HepG2 (cell line): ENCODE measurements at regions not wholly inside any gene's neighbourhood (a gene's known extent, or its start where the extent isn't known, plus 50 kb on each side); places are given as distances from the start of the nearest gene placed in this dataset.

Experiments used
- ATM ChIP-seq: fragments of 450-650 bp; IDR thresholded peaks from 2 replicates; pipeline ENCODE4 v1.7.1; 2017; ENCODE audit warnings: mild to moderate bottlenecking, borderline replicate concordance
- DDIT3 ChIP-seq: sonication (generic); formaldehyde crosslinking; IDR thresholded peaks from 2 replicates; pipeline ENCODE4 v1.4.0; 2020; ENCODE audit warnings: mild to moderate bottlenecking, missing genetic modification reagents
- FOSL1 ChIP-seq: sonication (generic); formaldehyde crosslinking; IDR thresholded peaks from 2 replicates; pipeline ENCODE4 v1.9.0; 2021; ENCODE audit warnings: missing genetic modification reagents, borderline replicate concordance
- FOXA3 ChIP-seq: IDR thresholded peaks from 2 replicates; pipeline ENCODE4 v1.6.1; 2016; ENCODE audit warnings: missing genetic modification reagents, missing compliant biosample characterization
- FOXP4 ChIP-seq: sonication (generic); formaldehyde crosslinking; IDR thresholded peaks from 2 replicates; pipeline ENCODE4 v1.4.0; 2020; ENCODE audit warnings: missing genetic modification reagents
- GATAD2A ChIP-seq: IDR thresholded peaks from 2 replicates; pipeline ENCODE4 v1.6.1; 2016
- HOMEZ ChIP-seq: IDR thresholded peaks from 2 replicates; pipeline ENCODE4 v1.6.1; 2016; ENCODE audit warnings: low read depth
- ISL2 ChIP-seq: sonication (generic); formaldehyde crosslinking; IDR thresholded peaks from 2 replicates; pipeline ENCODE4 v1.5.0; 2020; ENCODE audit warnings: missing genetic modification reagents
- JUN ChIP-seq: sonication (generic); formaldehyde crosslinking; IDR thresholded peaks from 2 replicates; pipeline ENCODE4 v1.4.0; 2020; ENCODE audit warnings: mild to moderate bottlenecking, missing genetic modification reagents
- KLF13 ChIP-seq: sonication (generic); formaldehyde crosslinking; IDR thresholded peaks from 2 replicates; pipeline ENCODE4 v1.4.0; 2020; ENCODE audit warnings: mild to moderate bottlenecking, missing genetic modification reagents
- MLX ChIP-seq: IDR thresholded peaks from 2 replicates; pipeline ENCODE4 v1.6.1; 2016
- NCOA5 ChIP-seq: sonication (generic); formaldehyde crosslinking; IDR thresholded peaks from 2 replicates; pipeline ENCODE4 v1.4.0; 2020; ENCODE audit warnings: missing genetic modification reagents
- NR2F2 ChIP-seq: IDR thresholded peaks from 2 replicates; pipeline ENCODE4 v1.6.1; 2012; ENCODE audit warnings: low read depth, inconsistent platforms, borderline replicate concordance
- PRDM15 ChIP-seq: sonication (generic); formaldehyde crosslinking; IDR thresholded peaks from 2 replicates; pipeline ENCODE4 v1.4.0; 2020; ENCODE audit warnings: missing genetic modification reagents
- REL ChIP-seq: sonication (generic); formaldehyde crosslinking; conservative IDR thresholded peaks from 2 replicates; pipeline ENCODE4 v1.8.0; 2022; ENCODE audit warnings: mild to moderate bottlenecking, missing genetic modification reagents, moderate library complexity
- ZKSCAN1 ChIP-seq: fragments of 150-350 bp; IDR thresholded peaks from 2 replicates; pipeline ENCODE4 v1.6.1; 2014; ENCODE audit warnings: low read length
- ZKSCAN5 ChIP-seq: sonication (generic); formaldehyde crosslinking; IDR thresholded peaks from 2 replicates; pipeline ENCODE4 v1.5.1; 2020; ENCODE audit warnings: mild to moderate bottlenecking, missing genetic modification reagents
- ZMYM3 ChIP-seq: sonication (generic); formaldehyde crosslinking; IDR thresholded peaks from 2 replicates; pipeline ENCODE4 v1.5.1; 2020; ENCODE audit warnings: mild to moderate bottlenecking, missing genetic modification reagents
- ZNF24 ChIP-seq: fragments of 450-650 bp; IDR thresholded peaks from 2 replicates; pipeline ENCODE4 v1.6.1; 2017; ENCODE audit warnings: antibody characterized with exemption, mild to moderate bottlenecking
- ZNF317 ChIP-seq: sonication (generic); formaldehyde crosslinking; IDR thresholded peaks from 2 replicates; pipeline ENCODE4 v1.5.0; 2020; ENCODE audit warnings: mild to moderate bottlenecking, missing genetic modification reagents
- ZNF550 ChIP-seq: sonication (generic); formaldehyde crosslinking; IDR thresholded peaks from 2 replicates; pipeline ENCODE4 v1.4.0; 2020; ENCODE audit warnings: mild to moderate bottlenecking, missing genetic modification reagents, borderline replicate concordance
- ZNF576 ChIP-seq: sonication (generic); formaldehyde crosslinking; IDR thresholded peaks from 2 replicates; pipeline ENCODE4 v1.4.0; 2020; ENCODE audit warnings: mild to moderate bottlenecking, missing genetic modification reagents
- ZNF589 ChIP-seq: sonication (generic); formaldehyde crosslinking; conservative IDR thresholded peaks from 2 replicates; pipeline ENCODE4 v1.8.0; 2022; ENCODE audit warnings: mild to moderate bottlenecking, moderate library complexity, missing genetic modification reagents
- ZNF780A ChIP-seq: sonication (generic); formaldehyde crosslinking; IDR thresholded peaks from 2 replicates; pipeline ENCODE4 v1.8.0; 2022; ENCODE audit warnings: mild to moderate bottlenecking, missing genetic modification reagents, moderate library complexity
- ZNF83 ChIP-seq: sonication (generic); formaldehyde crosslinking; IDR thresholded peaks from 2 replicates; pipeline ENCODE4 v1.4.0; 2020; ENCODE audit warnings: missing genetic modification reagents, mild to moderate bottlenecking, borderline replicate concordance

- TF ChIP-seq ZKSCAN5 (CRISPR knock-in tag) (no peak), ZNF576 (no peak), ZKSCAN1 (no peak), ISL2 (CRISPR knock-in tag) (peak; percentile 84), ZNF589 (no peak), KLF13 (CRISPR knock-in tag) (no peak), GATAD2A (CRISPR knock-in tag) (no peak), DDIT3 (CRISPR knock-in tag) (no peak), PRDM15 (CRISPR knock-in tag) (no peak), ZNF780A (CRISPR knock-in tag) (no peak), FOSL1 (CRISPR knock-in tag) (no peak), REL (no peak), NCOA5 (no peak), ZMYM3 (CRISPR knock-in tag) (no peak), ZNF83 (CRISPR knock-in tag) (no peak), ATM (no peak), FOXP4 (CRISPR knock-in tag) (0 out of 2 replicates have a peak, but pooled peaks have one; percentile 26), JUN (CRISPR knock-in tag) (no peak), HOMEZ (CRISPR knock-in tag) (no peak), ZNF550 (CRISPR knock-in tag) (no peak), ZNF317 (CRISPR knock-in tag) (no peak), FOXA3 (peak; percentile 18; the same call in 1 of the 2 replicates), NR2F2 (peak; percentile 89), MLX (no peak), ZNF24 (no peak)
Measured at GRCh38 chr11:90737444-90738050, 514.7 kb upstream of the CHORDC1 start (continued).
